ENCODE measurements at regions not wholly inside any gene's neighbourhood (a gene's known extent, or its start where the extent isn't known, plus 50 kb on each side); places are given as distances from the start of the nearest gene placed in this dataset.

- WGBS (ENCODE audit: low lambda C conversion rate, missing lambda C conversion rate) = 87% methylated on average over 6 of the region's 6 CpGs
- no peak for TF ChIP-seq EZH2phosphoT487 (IDR thresholded peaks at IDR 0.05; ENCODE audit: low read depth, severe bottlenecking, unreplicated experiment)
- TF ChIP-seq CTCF (IDR thresholded peaks at IDR 0.05; ENCODE audit: poor library complexity) = no peak
- no peak for TF ChIP-seq EZH2 (IDR thresholded peaks at IDR 0.05; ENCODE audit: borderline replicate concordance)
Observed at GRCh38 chr7:8906396-8907075, 473.1 kb downstream of the NXPH1 start.

GRCh38 chr7:8908889-8909288 is 475.5 kb downstream of the NXPH1 start:
- no peaks in the 10 kb centered on the region for H3K9me3 ChIP-seq (ENCODE audit: low read depth)
- no peaks in the 10 kb centered on the region for H3K27me3 ChIP-seq
- H3K36me3 ChIP-seq (replicated peaks; ENCODE audit: insufficient read depth, low read depth) = no peaks in the 10 kb centered on the region
- H3K27ac ChIP-seq = no peak overlapping the region
- no peaks in the 10 kb centered on the region for H3K9me2 ChIP-seq (replicated peaks; ENCODE audit: insufficient read depth)
- no peak for DNase-seq (ENCODE audit: low spot score)
- no peaks in the 10 kb centered on the region for H3K4me1 ChIP-seq (ENCODE audit: insufficient read depth)
- H3K4me3 ChIP-seq = no peak overlapping the region
- no peak overlapping the region for H2AFZ ChIP-seq
- H3K79me2 ChIP-seq = no peaks in the 10 kb centered on the region
- no peak overlapping the region for H3K4me2 ChIP-seq
- 83% methylated on average over 1 of the region's 1 CpG for WGBS (ENCODE audit: low lambda C conversion rate, missing lambda C conversion rate)
- TF ChIP-seq EZH2phosphoT487 (IDR thresholded peaks at IDR 0.05; ENCODE audit: low read depth, severe bottlenecking, unreplicated experiment) = no peak
- TF ChIP-seq EZH2 (IDR thresholded peaks at IDR 0.05; ENCODE audit: borderline replicate concordance) = no peak
- no peak for TF ChIP-seq CTCF (IDR thresholded peaks at IDR 0.05; ENCODE audit: poor library complexity)
- H4K20me1 ChIP-seq (ENCODE audit: insufficient read depth, poor library complexity, severe bottlenecking) = no peaks in the 10 kb centered on the region

More at GRCh38 chr7:8906396-8907075, 473.1 kb downstream of the NXPH1 start:
- no peak overlapping the region for H2AFZ ChIP-seq
- no peak for DNase-seq (ENCODE audit: low spot score)
- H3K4me1 ChIP-seq (ENCODE audit: insufficient read depth) = no peaks in the 10 kb centered on the region
- no peak overlapping the region for H3K4me2 ChIP-seq
- H3K4me3 ChIP-seq = no peak overlapping the region
- no peaks in the 10 kb centered on the region for H3K9me2 ChIP-seq (replicated peaks; ENCODE audit: insufficient read depth)
- H4K20me1 ChIP-seq (ENCODE audit: insufficient read depth, poor library complexity, severe bottlenecking) = no peaks in the 10 kb centered on the region
- no peaks in the 10 kb centered on the region for H3K27me3 ChIP-seq
- H3K79me2 ChIP-seq = no peaks in the 10 kb centered on the region
- no peak overlapping the region for H3K27ac ChIP-seq
- no peaks in the 10 kb centered on the region for H3K36me3 ChIP-seq (replicated peaks; ENCODE audit: insufficient read depth, low read depth)
- H3K9me3 ChIP-seq (ENCODE audit: low read depth) = no peaks in the 10 kb centered on the region

GRCh38 chr7:8913682-8914081 is 480.3 kb downstream of the NXPH1 start:
- 33% methylated on average over 2 of the region's 2 CpGs for WGBS (ENCODE audit: low lambda C conversion rate, missing lambda C conversion rate)

More at GRCh38 chr7:8913682-8914081, 480.3 kb downstream of the NXPH1 start:
- Histone ChIP-seq H3K27ac (no peak overlapping the region), H3K36me3 (replicated peaks; ENCODE audit: insufficient read depth, low read depth) (no peaks in the 10 kb centered on the region), H3K9me3 (ENCODE audit: low read depth) (no peaks in the 10 kb centered on the region), H2AFZ (no peak overlapping the region), H3K9me2 (replicated peaks; ENCODE audit: insufficient read depth) (no peaks in the 10 kb centered on the region), H4K20me1 (ENCODE audit: insufficient read depth, poor library complexity, severe bottlenecking) (no peaks in the 10 kb centered on the region), H3K79me2 (no peaks in the 10 kb centered on the region), H3K27me3 (no peaks in the 10 kb centered on the region), H3K4me2 (no peak overlapping the region), H3K4me3 (no peak overlapping the region), H3K4me1 (ENCODE audit: insufficient read depth) (no peaks in the 10 kb centered on the region)
- no peak for DNase-seq (ENCODE audit: low spot score)
- TF ChIP-seq EZH2phosphoT487 (IDR thresholded peaks at IDR 0.05; ENCODE audit: low read depth, severe bottlenecking, unreplicated experiment) (no peak), CTCF (IDR thresholded peaks at IDR 0.05; ENCODE audit: poor library complexity) (no peak), EZH2 (IDR thresholded peaks at IDR 0.05; ENCODE audit: borderline replicate concordance) (no peak)

Measured in hepatocyte (in vitro differentiated cells).